ENCODE measurements at regions not wholly inside any gene's neighbourhood (a gene's known extent, or its start where the extent isn't known, plus 50 kb on each side); places are given as distances from the start of the nearest gene placed in this dataset.

GRCh38 chr4:89625599-89626293, 211.2 kb downstream of the SNCA start:
- Histone ChIP-seq H3K27ac (ENCODE audit: insufficient read depth, low read depth, low read length) (no peak overlapping the region), H3K27me3 (ENCODE audit: control insufficient read depth in 2 of 2, insufficient read depth in 2 of 2, low read length in 2 of 2) (no peaks in the 10 kb centered on the region), H3K9me1 (replicated peaks; ENCODE audit: control insufficient read depth, extremely low read depth, insufficient read depth, low read length) (no peaks in the 10 kb centered on the region), H3K4me3 (replicated peaks in 1 of 3; ENCODE audit: insufficient read depth in 1 of 3, low read depth in 1 of 3, low read length in 3 of 3) (no peak overlapping the region), H3K9me3 (replicated peaks; ENCODE audit: control insufficient read depth, insufficient read depth, low read length) (no peaks in the 10 kb centered on the region), H4K20me1 (replicated peaks; ENCODE audit: control insufficient read depth, extremely low read depth, insufficient read depth, low read length) (no peaks in the 10 kb centered on the region), H3K79me2 (ENCODE audit: control insufficient read depth, insufficient read depth, low read length) (no peaks in the 10 kb centered on the region), H2AFZ (ENCODE audit: low read depth, low read length) (no peak overlapping the region), H3K9ac (replicated peaks; ENCODE audit: extremely low read depth, insufficient read depth, low read length) (no peak overlapping the region), H3K4me2 (ENCODE audit: insufficient read depth, low read length) (no peak overlapping the region), H3K36me3 (ENCODE audit: control insufficient read depth in 2 of 2, extremely low read depth in 1 of 2, insufficient read depth in 2 of 2, low read length in 2 of 2) (no peaks in the 10 kb centered on the region), H3K4me1 (ENCODE audit: control insufficient read depth, extremely low read depth, insufficient read depth, low read length) (no peaks in the 10 kb centered on the region)
- TF ChIP-seq FOS (IDR thresholded peaks at IDR 0.05; ENCODE audit: borderline replicate concordance, insufficient read depth, low read length) (no peak), CTCF (IDR thresholded peaks at IDR 0.05; ENCODE audit: extremely low read depth in 1 of 2, insufficient read depth in 1 of 2, low read depth in 1 of 2, low read length in 2 of 2) (no peak), POLR2AphosphoS5 (IDR thresholded peaks at IDR 0.05; ENCODE audit: insufficient read depth, low read depth, low read length) (no peak), POLR2A (IDR thresholded peaks at IDR 0.05; ENCODE audit: low read depth, low read length) (no peak), JUN (IDR thresholded peaks at IDR 0.05; ENCODE audit: borderline replicate concordance, insufficient read depth, insufficient read length, low read depth) (no peak), MAX (IDR thresholded peaks at IDR 0.05; ENCODE audit: insufficient read depth, insufficient read length) (no peak), MYC (IDR thresholded peaks at IDR 0.05; ENCODE audit: low read depth, low read length) (no peak), EZH2 (IDR thresholded peaks at IDR 0.05; ENCODE audit: borderline replicate concordance, low read depth, low read length, severe bottlenecking) (no peak), GATA2 (IDR thresholded peaks at IDR 0.05; ENCODE audit: insufficient read depth, insufficient read length, low read depth, low read length) (no peak)
- DNase-seq (ENCODE audit: low read depth, low spot score) (no peak), FAIRE-seq (no peak)
- CTCF ChIA-PET, result interaction anchor here (0.9 to 1.3 kb wide), 3 partner anchors 140 to 193 kb away, joined by 3 read pairs; no protein-coding TSS in a partner anchor
- POLR2A ChIA-PET, result no interaction called here
- dilution Hi-C loops (cut with MboI; ENCODE audit: extremely low pct_ligation_motif_present, low sequenced_read_pairs) (no loop called here), intact Hi-C loops (cut with micrococcal nuclease) (no loop called here)
- no TSS peak for BruUV-seq (replicated peaks)
